ENCODE measurements at regions not wholly inside any gene's neighbourhood (a gene's known extent, or its start where the extent isn't known, plus 50 kb on each side); places are given as distances from the start of the nearest gene placed in this dataset.

DNA sequence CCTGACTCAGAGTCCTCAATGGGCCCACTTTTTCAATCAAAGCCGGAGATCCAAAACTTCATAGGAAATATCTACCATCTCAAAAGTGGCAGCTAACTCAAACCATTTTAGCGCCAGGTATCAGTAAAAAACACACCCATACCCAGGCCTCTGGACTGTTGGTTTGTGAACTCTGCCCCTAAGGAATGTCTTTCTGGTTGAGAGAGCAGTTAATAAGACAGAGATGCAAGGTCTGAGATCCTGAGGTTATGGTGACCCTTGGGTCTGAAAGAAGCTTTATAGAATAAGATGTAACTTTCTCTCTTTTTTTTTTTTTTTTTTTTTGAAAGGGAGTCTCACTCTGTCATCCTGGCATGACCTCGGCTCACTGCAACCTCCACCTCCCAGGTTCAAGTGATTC, 350.5 kb downstream of the SOX9 start:
- TF ChIP-seq CTCF (IDR thresholded peaks at IDR 0.05) (no peak), POLR2A (IDR thresholded peaks at IDR 0.05) (no peak)

Data from testis (tissue), 2 donors.